ENCODE measurements at regions not wholly inside any gene's neighbourhood (a gene's known extent, or its start where the extent isn't known, plus 50 kb on each side); places are given as distances from the start of the nearest gene placed in this dataset.

GRCh38 chr5:120173125-120173524 is 291.0 kb upstream of the PRR16 start:
- Histone ChIP-seq H3K36me3 (replicated peaks in 1 of 2; ENCODE audit: control insufficient read depth in 1 of 2, insufficient read depth in 2 of 2, low read length in 1 of 2) (no peaks in the 10 kb centered on the region), H3F3A (replicated peaks; ENCODE audit: insufficient read depth) (no peaks in the 10 kb centered on the region), H3K9me3 (no peaks in the 10 kb centered on the region), H3K79me2 (ENCODE audit: insufficient read depth) (no peaks in the 10 kb centered on the region), H3K4me3 (ENCODE audit: low read depth in 2 of 2, low read length in 1 of 2) (no peak overlapping the region), H2AFZ (ENCODE audit: low read depth) (no peak overlapping the region), H3K27ac (ENCODE audit: low read depth in 2 of 2, low read length in 1 of 2) (no peak overlapping the region), H3K27me3 (ENCODE audit: insufficient read depth) (no peaks in the 10 kb centered on the region), H3K4me2 (no peak overlapping the region), H3K9ac (no peak overlapping the region), H3K4me1 (ENCODE audit: control insufficient read depth in 1 of 2, insufficient read depth in 2 of 2, low read depth in 1 of 2, low read length in 1 of 2) (no peaks in the 10 kb centered on the region), H4K20me1 (ENCODE audit: insufficient read depth) (no peaks in the 10 kb centered on the region), H3K9me2 (no peaks in the 10 kb centered on the region)
- ChIA-PET CTCF (no interaction called here), POLR2A (no interaction called here)
- no peak for DNase-seq
- no peak for TF ChIP-seq MEF2A (IDR thresholded peaks at IDR 0.05; ENCODE audit: borderline replicate concordance, low read depth)
- TF ChIP-seq RXRA (IDR thresholded peaks at IDR 0.05; ENCODE audit: borderline replicate concordance, low read depth) = no peak
- TF ChIP-seq MXI1 (IDR thresholded peaks at IDR 0.05; ENCODE audit: low read depth, low read length) = no peak
- TF ChIP-seq, protein P1, sequence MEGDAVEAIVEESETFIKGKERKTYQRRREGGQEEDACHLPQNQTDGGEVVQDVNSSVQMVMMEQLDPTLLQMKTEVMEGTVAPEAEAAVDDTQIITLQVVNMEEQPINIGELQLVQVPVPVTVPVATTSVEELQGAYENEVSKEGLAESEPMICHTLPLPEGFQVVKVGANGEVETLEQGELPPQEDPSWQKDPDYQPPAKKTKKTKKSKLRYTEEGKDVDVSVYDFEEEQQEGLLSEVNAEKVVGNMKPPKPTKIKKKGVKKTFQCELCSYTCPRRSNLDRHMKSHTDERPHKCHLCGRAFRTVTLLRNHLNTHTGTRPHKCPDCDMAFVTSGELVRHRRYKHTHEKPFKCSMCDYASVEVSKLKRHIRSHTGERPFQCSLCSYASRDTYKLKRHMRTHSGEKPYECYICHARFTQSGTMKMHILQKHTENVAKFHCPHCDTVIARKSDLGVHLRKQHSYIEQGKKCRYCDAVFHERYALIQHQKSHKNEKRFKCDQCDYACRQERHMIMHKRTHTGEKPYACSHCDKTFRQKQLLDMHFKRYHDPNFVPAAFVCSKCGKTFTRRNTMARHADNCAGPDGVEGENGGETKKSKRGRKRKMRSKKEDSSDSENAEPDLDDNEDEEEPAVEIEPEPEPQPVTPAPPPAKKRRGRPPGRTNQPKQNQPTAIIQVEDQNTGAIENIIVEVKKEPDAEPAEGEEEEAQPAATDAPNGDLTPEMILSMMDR (IDR thresholded peaks at IDR 0.05) = no peak
- no peak for TF ChIP-seq RCOR1 (IDR thresholded peaks at IDR 0.05; ENCODE audit: low read length)
- no peak for TF ChIP-seq REST (IDR thresholded peaks at IDR 0.05; ENCODE audit: low read depth, low read length)
- no peak for TF ChIP-seq IRF3 (IDR thresholded peaks at IDR 0.05; ENCODE audit: low read depth, low read length)
- no peak for TF ChIP-seq NRF1 (IDR thresholded peaks at IDR 0.05; ENCODE audit: low read depth, low read length)
- TF ChIP-seq FOSL2 (IDR thresholded peaks at IDR 0.05; ENCODE audit: borderline replicate concordance, low read depth) = no peak
- TF ChIP-seq YY1 (IDR thresholded peaks at IDR 0.05; ENCODE audit: low read depth) = no peak
- TF ChIP-seq, protein P2, sequence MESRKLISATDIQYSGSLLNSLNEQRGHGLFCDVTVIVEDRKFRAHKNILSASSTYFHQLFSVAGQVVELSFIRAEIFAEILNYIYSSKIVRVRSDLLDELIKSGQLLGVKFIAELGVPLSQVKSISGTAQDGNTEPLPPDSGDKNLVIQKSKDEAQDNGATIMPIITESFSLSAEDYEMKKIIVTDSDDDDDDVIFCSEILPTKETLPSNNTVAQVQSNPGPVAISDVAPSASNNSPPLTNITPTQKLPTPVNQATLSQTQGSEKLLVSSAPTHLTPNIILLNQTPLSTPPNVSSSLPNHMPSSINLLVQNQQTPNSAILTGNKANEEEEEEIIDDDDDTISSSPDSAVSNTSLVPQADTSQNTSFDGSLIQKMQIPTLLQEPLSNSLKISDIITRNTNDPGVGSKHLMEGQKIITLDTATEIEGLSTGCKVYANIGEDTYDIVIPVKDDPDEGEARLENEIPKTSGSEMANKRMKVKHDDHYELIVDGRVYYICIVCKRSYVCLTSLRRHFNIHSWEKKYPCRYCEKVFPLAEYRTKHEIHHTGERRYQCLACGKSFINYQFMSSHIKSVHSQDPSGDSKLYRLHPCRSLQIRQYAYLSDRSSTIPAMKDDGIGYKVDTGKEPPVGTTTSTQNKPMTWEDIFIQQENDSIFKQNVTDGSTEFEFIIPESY (IDR thresholded peaks at IDR 0.05; ENCODE audit: borderline replicate concordance, low read depth) = no peak
- TF ChIP-seq ELF1 (IDR thresholded peaks at IDR 0.05) = no peak
- TF ChIP-seq RAD21 (IDR thresholded peaks at IDR 0.05; ENCODE audit: low read length) = no peak
- TF ChIP-seq EZH2phosphoT487 (IDR thresholded peaks at IDR 0.05; ENCODE audit: borderline replicate concordance, low read depth) = no peak
- 100% methylated on average over 1 of the region's 3 CpGs for WGBS (ENCODE audit: low lambda C conversion rate)
